Mucosa of descending colon (tissue), 3 donors: ENCODE measurements at regions not wholly inside any gene's neighbourhood (a gene's known extent, or its start where the extent isn't known, plus 50 kb on each side); places are given as distances from the start of the nearest gene placed in this dataset.

Experiments
- ATAC-seq: fragments of 200-7000 bp; cut with Tn5 transposase; one replicate; pipeline ENCODE4 v1.9.1; 2020; ENCODE audit warnings: mild to moderate bottlenecking, moderate library complexity
- DNase-seq, 3 donors: peaks; one replicate each; pipeline ENCODE4 v3.0.0-alpha.2; 2020
- H3K36me3 ChIP-seq: fragments of 200-600 bp; one replicate; pipeline ENCODE4 v1.8.0; 2021; ENCODE audit warnings: low read depth, mild to moderate bottlenecking
- H3K4me1 ChIP-seq: fragments of 200-600 bp; one replicate; pipeline ENCODE4 v1.8.0; 2021; ENCODE audit warnings: low read depth, mild to moderate bottlenecking
- H3K4me3 ChIP-seq: fragments of 200-600 bp; one replicate; pipeline ENCODE4 v1.8.0; 2021; ENCODE audit warnings: mild to moderate bottlenecking
- H3K9me3 ChIP-seq: fragments of 200-600 bp; one replicate; pipeline ENCODE4 v1.8.0; 2021; ENCODE audit warnings: mild to moderate bottlenecking
- CTCF ChIP-seq: fragments of 200-600 bp; IDR thresholded peaks from one replicate; pipeline ENCODE4 v1.8.0; 2022; ENCODE audit warnings: antibody characterized with exemption, mild to moderate bottlenecking
- intact Hi-C, 2 donors: fragments of 100-400 bp; cut with DNase I in 1 of 2; cut with micrococcal nuclease in 1 of 2; formaldehyde crosslinking; loops; one replicate each; pipeline versions ENCODE4 v1.11.0 to v1.11.1; 2022; cut with DNase I, micrococcal nuclease
- donor health status: DM: no; HTN: no; CAD: no; lungs with moderate emphysema.
- donor health status: DM: no; HTN: no; CAD: no.
- donor health status: DM: no; HTN: yes; CAD: no.

- Histone ChIP-seq H3K4me1 (no peaks in the 10 kb centered on the region), H3K4me3 (no peak overlapping the region), H3K9me3 (no peaks in the 10 kb centered on the region), H3K36me3 (no peaks in the 10 kb centered on the region)
- intact Hi-C loops = no loop called here
- TF ChIP-seq CTCF = no peak
- DNase-seq (no peak), ATAC-seq (no peak)
Observed at GRCh38 chr14:97546491-97547230, 749.5 kb downstream of the VRK1 start.

GRCh38 chr14:97550463-97550862, 753.3 kb downstream of the VRK1 start:
- intact Hi-C loops = no loop called here
- Histone ChIP-seq H3K9me3 (no peaks in the 10 kb centered on the region), H3K4me1 (no peaks in the 10 kb centered on the region), H3K36me3 (no peaks in the 10 kb centered on the region), H3K4me3 (no peak overlapping the region)
- no peak for ATAC-seq
- no peak for TF ChIP-seq CTCF
- DNase-seq = no peak

GRCh38 chr14:97554597-97554996, 757.4 kb downstream of the VRK1 start:
- TF ChIP-seq CTCF = no peak
- no peak for ATAC-seq

GRCh38 chr14:97564334-97564733, 767.2 kb downstream of the VRK1 start:
- Histone ChIP-seq H3K4me3 (no peak overlapping the region), H3K36me3 (no peaks in the 10 kb centered on the region), H3K4me1 (no peaks in the 10 kb centered on the region), H3K9me3 (no peaks in the 10 kb centered on the region)
- no peak for ATAC-seq
- DNase-seq = no peak
- intact Hi-C loops = no loop called here
- TF ChIP-seq CTCF = no peak

More at GRCh38 chr14:97554597-97554996, 757.4 kb downstream of the VRK1 start:
- no peaks in the 10 kb centered on the region for H3K9me3 ChIP-seq
- H3K36me3 ChIP-seq = no peaks in the 10 kb centered on the region
- H3K4me3 ChIP-seq = no peak overlapping the region
- H3K4me1 ChIP-seq = no peaks in the 10 kb centered on the region
- intact Hi-C loops = no loop called here
- no peak for DNase-seq

- Histone ChIP-seq H3K9me3 (no peaks in the 10 kb centered on the region), H3K36me3 (no peaks in the 10 kb centered on the region), H3K4me1 (no peaks in the 10 kb centered on the region), H3K4me3 (no peak overlapping the region)
- no peak for TF ChIP-seq CTCF
- intact Hi-C loops = no loop called here
- no peak for ATAC-seq
- DNase-seq = no peak
Observed at GRCh38 chr14:97571201-97571600, 774.0 kb downstream of the VRK1 start.
